ENCODE measurements at regions not wholly inside any gene's neighbourhood (a gene's known extent, or its start where the extent isn't known, plus 50 kb on each side); places are given as distances from the start of the nearest gene placed in this dataset.

DNA sequence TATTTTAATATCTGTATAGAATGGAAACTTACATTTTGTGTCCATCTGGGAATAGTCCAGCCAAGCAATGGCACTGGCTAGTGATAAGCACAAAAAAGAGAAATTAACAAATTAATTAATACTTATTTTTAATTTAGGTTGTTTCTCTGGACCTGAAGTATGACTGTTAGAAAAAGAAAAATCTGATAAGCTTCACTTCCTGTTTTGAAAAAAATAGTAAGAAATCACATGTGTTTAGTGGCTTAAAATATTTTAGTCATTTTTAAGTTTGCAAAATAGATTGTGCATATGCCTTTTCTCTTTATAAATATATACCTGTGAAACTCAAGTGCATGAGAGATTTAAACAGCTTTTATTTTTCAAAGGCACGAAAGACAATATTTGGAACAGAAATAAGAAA, 50.1 kb upstream of the CREB5 start:
- H3K9ac ChIP-seq (ENCODE audit: low read length): no peak overlapping the region
- H3F3A ChIP-seq (ENCODE audit: insufficient read depth, low read length): no peaks in the 10 kb centered on the region
- no peak overlapping the region for H3K27ac ChIP-seq (ENCODE audit: low read depth, low read length, poor library complexity, severe bottlenecking)
- TF ChIP-seq EZH2 (IDR thresholded peaks at IDR 0.05; ENCODE audit: borderline replicate concordance, low read length): no peak
- TF ChIP-seq, protein P1, sequence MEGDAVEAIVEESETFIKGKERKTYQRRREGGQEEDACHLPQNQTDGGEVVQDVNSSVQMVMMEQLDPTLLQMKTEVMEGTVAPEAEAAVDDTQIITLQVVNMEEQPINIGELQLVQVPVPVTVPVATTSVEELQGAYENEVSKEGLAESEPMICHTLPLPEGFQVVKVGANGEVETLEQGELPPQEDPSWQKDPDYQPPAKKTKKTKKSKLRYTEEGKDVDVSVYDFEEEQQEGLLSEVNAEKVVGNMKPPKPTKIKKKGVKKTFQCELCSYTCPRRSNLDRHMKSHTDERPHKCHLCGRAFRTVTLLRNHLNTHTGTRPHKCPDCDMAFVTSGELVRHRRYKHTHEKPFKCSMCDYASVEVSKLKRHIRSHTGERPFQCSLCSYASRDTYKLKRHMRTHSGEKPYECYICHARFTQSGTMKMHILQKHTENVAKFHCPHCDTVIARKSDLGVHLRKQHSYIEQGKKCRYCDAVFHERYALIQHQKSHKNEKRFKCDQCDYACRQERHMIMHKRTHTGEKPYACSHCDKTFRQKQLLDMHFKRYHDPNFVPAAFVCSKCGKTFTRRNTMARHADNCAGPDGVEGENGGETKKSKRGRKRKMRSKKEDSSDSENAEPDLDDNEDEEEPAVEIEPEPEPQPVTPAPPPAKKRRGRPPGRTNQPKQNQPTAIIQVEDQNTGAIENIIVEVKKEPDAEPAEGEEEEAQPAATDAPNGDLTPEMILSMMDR (IDR thresholded peaks at IDR 0.05; ENCODE audit: low read length): no peak
- H3K4me3 ChIP-seq (ENCODE audit: low read depth, low read length, poor library complexity, severe bottlenecking): no peak overlapping the region
- H3K79me2 ChIP-seq (ENCODE audit: insufficient read depth, low read length): no peaks in the 10 kb centered on the region
- H3K36me3 ChIP-seq (ENCODE audit: insufficient read depth, low read length): no peaks in the 10 kb centered on the region
- H3K9me2 ChIP-seq (ENCODE audit: low read depth, low read length): no peaks in the 10 kb centered on the region
- no peaks in the 10 kb centered on the region for H3K9me3 ChIP-seq (ENCODE audit: low read length)
- H4K20me1 ChIP-seq (ENCODE audit: insufficient read depth, low read length): no peaks in the 10 kb centered on the region
- H3K4me2 ChIP-seq (ENCODE audit: low read length): no peak overlapping the region
- H3K27me3 ChIP-seq (ENCODE audit: insufficient read depth, low read length): peaks cover 5% of the 10 kb centered on the region; the same call in 1 of the 2 replicates
- H3K4me1 ChIP-seq (ENCODE audit: insufficient read depth, low read length, severe bottlenecking): no peaks in the 10 kb centered on the region
- H2AFZ ChIP-seq (ENCODE audit: low read length): no peak overlapping the region
